HepG2 (cell line): ENCODE measurements at regions not wholly inside any gene's neighbourhood (a gene's known extent, or its start where the extent isn't known, plus 50 kb on each side); places are given as distances from the start of the nearest gene placed in this dataset.

Experiments
- ATAC-seq: fragments of 200-7000 bp; cut with Tn5 transposase; 3 replicates; pipeline ENCODE4 v1.9.1; 2020; ENCODE audit warnings: mild to moderate bottlenecking, moderate library complexity
- BruUV-seq: library from RNA; stranded (reverse); fragments of 400-500 nt; replicated peaks from 2 replicates; lab custom pipeline; 2021; lab: Mats Ljungman, UMichigan
- CTCF ChIA-PET: fragments of 300-600 bp; formaldehyde crosslinking; extraction: SDS; loops from one replicate; lab custom pipeline; 2021; ENCODE audit warnings: low total read pairs, inconsistent platforms, low intra/inter-chr PET ratio; lab: Yijun Ruan, JAX
- POLR2A ChIA-PET: fragments of 350-600 bp; sonication (Branson Sonifier 250); formaldehyde crosslinking; loops from one replicate; lab custom pipeline; 2020; ENCODE audit warnings: antibody characterized with exemption, inconsistent platforms; lab: Yijun Ruan, JAX
- DNase-seq: peaks from one replicate; pipeline ENCODE4 v3.0.0-alpha.2; 2015; ENCODE audit warnings: low spot score
- FAIRE-seq: peaks from 3 replicates; lab custom pipeline; 2011; peaks lifted over from hg19 to GRCh38; lab: Jason Lieb, UNC
- H2AFZ ChIP-seq: one replicate; pipeline ENCODE4 v1.6.1; 2011; ENCODE audit warnings: low read length, inconsistent platforms
- H3K27ac ChIP-seq: fragments of 300-600 bp; 3 replicates; pipeline ENCODE4 v1.8.0; 2011; ENCODE audit warnings: mixed run types, mild to moderate bottlenecking, mixed read lengths, low read length, inconsistent platforms; ENCODE audit not compliant: insufficient read depth; ENCODE audit errors: extremely low read length
- H3K27me3 ChIP-seq, 2 experiments: fragments of 200-600 bp in 1 of 2; 2 replicates in 1 of 2; 3 replicates in 1 of 2; pipeline versions ENCODE4 v1.6.0 to v1.8.0; 2011; ENCODE audit warnings: low read length in 2 of 2, mild to moderate bottlenecking in 2 of 2, moderate library complexity in 2 of 2, inconsistent platforms in 1 of 2; ENCODE audit not compliant: insufficient read depth in 2 of 2, control insufficient read depth in 1 of 2
- H3K36me3 ChIP-seq, 2 experiments: fragments of 200-600 bp in 1 of 2; replicated peaks in 1 of 2; 2 replicates in 1 of 2; 3 replicates in 1 of 2; pipeline versions ENCODE4 v1.5.1 to v1.8.0; 2011; ENCODE audit warnings: low read length in 2 of 2, inconsistent platforms in 1 of 2; ENCODE audit not compliant: insufficient read depth in 2 of 2, control insufficient read depth in 1 of 2
- H3K4me1 ChIP-seq: 2 replicates; pipeline ENCODE4 v1.5.1; 2012; ENCODE audit warnings: low read length, inconsistent platforms; ENCODE audit not compliant: insufficient read depth
- H3K4me2 ChIP-seq: 2 replicates; pipeline ENCODE4 v1.6.0; 2011; ENCODE audit warnings: low read depth, low read length, inconsistent platforms
- H3K4me3 ChIP-seq, 3 experiments: fragments of 200-600 bp in 1 of 3; sonication (generic), shearing (Covaris generic) in 1 of 3; replicated peaks in 1 of 3; 2 replicates each; pipeline ENCODE4 v1.5.1; 2011 to 2016; ENCODE audit warnings: low read length in 3 of 3, inconsistent platforms in 2 of 3, low read depth in 2 of 3, mild to moderate bottlenecking in 2 of 3, control low read depth in 1 of 3, mixed read lengths in 1 of 3; ENCODE audit not compliant: insufficient read depth in 1 of 3
- H3K79me2 ChIP-seq: one replicate; pipeline ENCODE4 v1.6.1; 2011; ENCODE audit warnings: low read length, inconsistent platforms; ENCODE audit not compliant: insufficient read depth
- H3K9ac ChIP-seq: 2 replicates; pipeline ENCODE4 v1.6.0; 2011; ENCODE audit warnings: mild to moderate bottlenecking, low read depth, low read length, inconsistent platforms; ENCODE audit not compliant: insufficient read depth
- H3K9me3 ChIP-seq: 2 replicates; pipeline ENCODE4 v1.5.1; 2012; ENCODE audit warnings: mild to moderate bottlenecking, low read length
- H4K20me1 ChIP-seq: 2 replicates; pipeline ENCODE4 v1.6.0; 2011; ENCODE audit warnings: inconsistent platforms, mild to moderate bottlenecking, low read length, moderate library complexity; ENCODE audit not compliant: insufficient read depth
- ATF5 ChIP-seq: sonication (generic); formaldehyde crosslinking; IDR thresholded peaks from 2 replicates; pipeline ENCODE4 v1.4.0; 2020; ENCODE audit warnings: mild to moderate bottlenecking, low read depth, missing genetic modification reagents
- ESRRA ChIP-seq: sonication (generic); formaldehyde crosslinking; IDR thresholded peaks from 2 replicates; pipeline ENCODE4 v1.5.1; 2020; ENCODE audit warnings: mild to moderate bottlenecking, low read depth, missing genetic modification reagents
- PHF20 ChIP-seq: sonication (generic); formaldehyde crosslinking; IDR thresholded peaks from 2 replicates; pipeline ENCODE4 v1.5.0; 2020; ENCODE audit warnings: mild to moderate bottlenecking, missing genetic modification reagents
- PRDM10 ChIP-seq: sonication (generic); formaldehyde crosslinking; IDR thresholded peaks from 2 replicates; pipeline ENCODE4 v1.4.0; 2020; ENCODE audit warnings: low read depth, missing genetic modification reagents
- SMYD3 ChIP-seq: sonication (generic); formaldehyde crosslinking; IDR thresholded peaks from 2 replicates; pipeline ENCODE4 v1.8.1; 2023; ENCODE audit warnings: mild to moderate bottlenecking, missing genetic modification reagents
- ZNF512B ChIP-seq: sonication (generic); formaldehyde crosslinking; IDR thresholded peaks from 2 replicates; pipeline ENCODE4 v1.5.1; 2020; ENCODE audit warnings: missing genetic modification reagents, mild to moderate bottlenecking, borderline replicate concordance
- WGBS: methylation state at CpG from one replicate; pipeline ENCODE4 v1.1.6; 2017; ENCODE audit warnings: low lambda C conversion rate; 5-methylcytosine and 5-hydroxymethylcytosine counted together
- in situ Hi-C: cut with HindIII; loops from 2 replicates; pipeline ENCODE4 v1.10.0; 2017; ENCODE audit warnings: low pct_unique_long_range_greater_than_20kb; ENCODE audit not compliant: extremely low pct_ligation_motif_present
- intact Hi-C: fragments of 100-400 bp; cut with micrococcal nuclease; formaldehyde crosslinking; loops from one replicate; pipeline ENCODE4 v1.10.0; 2022; ENCODE audit not compliant: unreplicated experiment

GRCh38 chr2:239544143-239544917 is 143.5 kb upstream of the HDAC4 start:
- no peak overlapping the region for H3K27ac ChIP-seq
- no TSS peak for BruUV-seq
- DNase-seq: no peak
- no peaks in the 10 kb centered on the region for H3K9me3 ChIP-seq
- H3K4me3 ChIP-seq: no peak overlapping the region
- H3K9ac ChIP-seq: no peak overlapping the region
- 41% methylated on average over 8 of the region's 8 CpGs for WGBS
- FAIRE-seq: no peak
- no peak overlapping the region for H2AFZ ChIP-seq
- H3K4me2 ChIP-seq: no peak overlapping the region
- no peak for ATAC-seq
- no peaks in the 10 kb centered on the region for H3K4me1 ChIP-seq
- in situ Hi-C loops (no loop called here), intact Hi-C loops (no loop called here)
- H3K79me2 ChIP-seq: no peaks in the 10 kb centered on the region
- ChIA-PET CTCF (no interaction called here), POLR2A (no interaction called here)
- TF ChIP-seq ZNF512B (CRISPR knock-in tag): no peak
- no peak for TF ChIP-seq PHF20
- H3K36me3 ChIP-seq: no peaks in the 10 kb centered on the region
- no peaks in the 10 kb centered on the region for H4K20me1 ChIP-seq
- peaks cover 4 to 41% of the 10 kb centered on the region in 2 experiments; a peak in 4 of 5 replicates for H3K27me3 ChIP-seq

GRCh38 chr2:239543702-239544101 is 142.9 kb upstream of the HDAC4 start:
- WGBS: 33% methylated on average over 3 of the region's 3 CpGs
- Histone ChIP-seq H3K4me2 (no peak overlapping the region), H3K79me2 (no peaks in the 10 kb centered on the region), H3K27me3 (peaks cover 3 to 40% of the 10 kb centered on the region in 2 experiments; a peak in 4 of 5 replicates), H3K9ac (no peak overlapping the region), H2AFZ (no peak overlapping the region), H4K20me1 (no peaks in the 10 kb centered on the region), H3K4me3 (no peak overlapping the region), H3K36me3 (no peaks in the 10 kb centered on the region), H3K4me1 (no peaks in the 10 kb centered on the region), H3K27ac (no peak overlapping the region), H3K9me3 (no peaks in the 10 kb centered on the region)
- ChIA-PET CTCF (no interaction called here), POLR2A (no interaction called here)
- no peak for FAIRE-seq
- DNase-seq: no peak
- no peak for ATAC-seq
- no TSS peak for BruUV-seq
- TF ChIP-seq ATF5 (CRISPR knock-in tag) (no peak), PRDM10 (CRISPR knock-in tag) (no peak), ESRRA (CRISPR knock-in tag) (no peak), SMYD3 (no peak)
- intact Hi-C loops: no loop called here
- in situ Hi-C loops: no loop called here
